ENCODE measurements at regions not wholly inside any gene's neighbourhood (a gene's known extent, or its start where the extent isn't known, plus 50 kb on each side); places are given as distances from the start of the nearest gene placed in this dataset.
"Not testable (repeated sequence)": the region's sequence is repeated elsewhere in the genome, so short reads cannot be mapped to it uniquely, and the experiment has no call there.

- Histone ChIP-seq H3K4me1 (ENCODE audit: low read depth, poor library complexity, severe bottlenecking) (peaks cover 57% of the 10 kb centered on the region), H3K79me2 (ENCODE audit: insufficient read depth, low read depth) (no peaks in the 10 kb centered on the region), H3K4me3 (IDR thresholded peaks at IDR 0.05; ENCODE audit: insufficient read depth, low read depth, low read length) (no peak overlapping the region)
Measured at GRCh38 chr1:74969566-74970135, 164.5 kb upstream of the LHX8 start.

DNA sequence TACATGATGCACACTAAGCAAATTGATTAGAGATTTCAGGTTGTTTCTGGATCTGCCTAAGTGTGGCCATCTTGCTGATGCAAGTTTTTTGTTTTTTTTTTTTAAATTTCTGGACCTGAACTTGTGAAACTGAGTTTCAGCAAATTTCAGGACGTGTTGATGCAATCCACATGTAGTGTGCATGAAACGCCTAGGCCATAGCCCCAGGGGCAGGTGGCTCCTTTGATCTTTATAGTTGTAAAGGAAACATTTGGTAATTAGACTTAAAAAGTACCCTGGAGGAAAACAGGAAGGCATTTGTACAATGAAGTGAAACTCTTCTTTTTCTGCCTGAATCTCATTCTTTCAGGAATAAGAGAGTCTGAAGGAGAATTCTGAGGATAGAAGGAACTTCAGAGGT lies 162.2 kb upstream of the LHX8 start:
- TF ChIP-seq, protein P1, sequence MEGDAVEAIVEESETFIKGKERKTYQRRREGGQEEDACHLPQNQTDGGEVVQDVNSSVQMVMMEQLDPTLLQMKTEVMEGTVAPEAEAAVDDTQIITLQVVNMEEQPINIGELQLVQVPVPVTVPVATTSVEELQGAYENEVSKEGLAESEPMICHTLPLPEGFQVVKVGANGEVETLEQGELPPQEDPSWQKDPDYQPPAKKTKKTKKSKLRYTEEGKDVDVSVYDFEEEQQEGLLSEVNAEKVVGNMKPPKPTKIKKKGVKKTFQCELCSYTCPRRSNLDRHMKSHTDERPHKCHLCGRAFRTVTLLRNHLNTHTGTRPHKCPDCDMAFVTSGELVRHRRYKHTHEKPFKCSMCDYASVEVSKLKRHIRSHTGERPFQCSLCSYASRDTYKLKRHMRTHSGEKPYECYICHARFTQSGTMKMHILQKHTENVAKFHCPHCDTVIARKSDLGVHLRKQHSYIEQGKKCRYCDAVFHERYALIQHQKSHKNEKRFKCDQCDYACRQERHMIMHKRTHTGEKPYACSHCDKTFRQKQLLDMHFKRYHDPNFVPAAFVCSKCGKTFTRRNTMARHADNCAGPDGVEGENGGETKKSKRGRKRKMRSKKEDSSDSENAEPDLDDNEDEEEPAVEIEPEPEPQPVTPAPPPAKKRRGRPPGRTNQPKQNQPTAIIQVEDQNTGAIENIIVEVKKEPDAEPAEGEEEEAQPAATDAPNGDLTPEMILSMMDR (conservative IDR thresholded peaks at IDR 0.05; ENCODE audit: low read depth, low read length) = no peak
- Histone ChIP-seq H3K9ac (peak overlapping the region; percentile 30; the same call in 1 of the 2 replicates), H2AFZ (ENCODE audit: low read depth) (no peak overlapping the region), H3K4me1 (ENCODE audit: low read depth, poor library complexity, severe bottlenecking) (peaks cover 76% of the 10 kb centered on the region), H3K79me2 (ENCODE audit: insufficient read depth, low read depth) (no peaks in the 10 kb centered on the region), H3K4me3 (IDR thresholded peaks at IDR 0.05; ENCODE audit: insufficient read depth, low read depth, low read length) (no peak overlapping the region), H3K27me3 (ENCODE audit: insufficient read depth, low read depth) (no peaks in the 10 kb centered on the region), H3K36me3 (ENCODE audit: insufficient read depth) (no peaks in the 10 kb centered on the region), H3K27ac (peak overlapping the region; percentile 86), H3K4me2 (peak overlapping the region; percentile 89), H4K20me1 (ENCODE audit: insufficient read depth) (no peaks in the 10 kb centered on the region)

More at GRCh38 chr1:74969566-74970135, 164.5 kb upstream of the LHX8 start:
- TF ChIP-seq, protein P1 (conservative IDR thresholded peaks at IDR 0.05; ENCODE audit: low read depth, low read length) = no peak
- no peaks in the 10 kb centered on the region for H4K20me1 ChIP-seq (ENCODE audit: insufficient read depth)
- no peak overlapping the region for H3K27ac ChIP-seq
- H3K4me2 ChIP-seq = no peak overlapping the region; the same call in 1 of the 2 replicates
- H3K9ac ChIP-seq = no peak overlapping the region
- H2AFZ ChIP-seq (ENCODE audit: low read depth) = no peak overlapping the region
- H3K27me3 ChIP-seq (ENCODE audit: insufficient read depth, low read depth) = no peaks in the 10 kb centered on the region
- no peaks in the 10 kb centered on the region for H3K36me3 ChIP-seq (ENCODE audit: insufficient read depth)

DNA sequence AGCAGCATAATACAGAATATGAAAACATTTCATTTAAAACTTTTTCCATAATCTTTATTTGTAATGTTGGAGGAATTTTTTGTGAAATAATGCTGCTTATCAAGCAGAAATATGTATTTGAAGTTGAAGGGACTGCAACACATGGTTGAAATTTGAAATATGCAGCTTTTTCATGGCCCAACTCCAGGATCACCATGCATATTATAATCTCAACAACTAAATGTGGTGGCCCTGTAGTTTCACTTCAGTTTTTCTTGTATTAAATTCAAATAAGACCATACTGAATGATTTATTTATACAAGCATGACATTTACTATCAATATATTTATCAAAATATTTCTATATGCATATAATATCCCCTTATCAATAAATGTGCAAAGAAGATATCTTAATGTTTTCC lies 157.7 kb upstream of the LHX8 start:
- no peaks in the 10 kb centered on the region for H3K79me2 ChIP-seq (ENCODE audit: insufficient read depth, low read depth)
- H3K4me1 ChIP-seq (ENCODE audit: low read depth, poor library complexity, severe bottlenecking) = peaks cover 50% of the 10 kb centered on the region
- TF ChIP-seq, protein P1 (conservative IDR thresholded peaks at IDR 0.05; ENCODE audit: low read depth, low read length) = no peak

GRCh38 chr1:74992448-74992847 lies 141.7 kb upstream of the LHX8 start:
- not testable (repeated sequence) for H2AFZ ChIP-seq (ENCODE audit: low read depth); H3K79me2 ChIP-seq (ENCODE audit: insufficient read depth, low read depth); H3K9ac ChIP-seq; H3K27me3 ChIP-seq (ENCODE audit: insufficient read depth, low read depth); H3K4me1 ChIP-seq (ENCODE audit: low read depth, poor library complexity, severe bottlenecking); H4K20me1 ChIP-seq (ENCODE audit: insufficient read depth); H3K36me3 ChIP-seq (ENCODE audit: insufficient read depth); H3K4me3 ChIP-seq (IDR thresholded peaks at IDR 0.05; ENCODE audit: insufficient read depth, low read depth, low read length); H3K4me2 ChIP-seq; H3K27ac ChIP-seq

More for the DNA sequence above, 157.7 kb upstream of the LHX8 start:
- Histone ChIP-seq H3K27me3 (ENCODE audit: insufficient read depth, low read depth) (no peaks in the 10 kb centered on the region), H3K27ac (no peak overlapping the region), H2AFZ (ENCODE audit: low read depth) (no peak overlapping the region), H3K4me2 (no peak overlapping the region; the same call in 1 of the 2 replicates), H4K20me1 (ENCODE audit: insufficient read depth) (no peaks in the 10 kb centered on the region), H3K9ac (no peak overlapping the region), H3K4me3 (IDR thresholded peaks at IDR 0.05; ENCODE audit: insufficient read depth, low read depth, low read length) (no peak overlapping the region), H3K36me3 (ENCODE audit: insufficient read depth) (no peaks in the 10 kb centered on the region)

- H3K4me1 ChIP-seq (ENCODE audit: low read depth, poor library complexity, severe bottlenecking) = no peaks in the 10 kb centered on the region
- no peak overlapping the region for H3K9ac ChIP-seq
- no peak overlapping the region for H3K4me3 ChIP-seq (IDR thresholded peaks at IDR 0.05; ENCODE audit: insufficient read depth, low read depth, low read length)
- TF ChIP-seq, protein P1 (conservative IDR thresholded peaks at IDR 0.05; ENCODE audit: low read depth, low read length) = no peak
- H3K79me2 ChIP-seq (ENCODE audit: insufficient read depth, low read depth) = no peaks in the 10 kb centered on the region
- H4K20me1 ChIP-seq (ENCODE audit: insufficient read depth) = no peaks in the 10 kb centered on the region
- H3K27me3 ChIP-seq (ENCODE audit: insufficient read depth, low read depth) = no peaks in the 10 kb centered on the region
- H3K4me2 ChIP-seq = no peak overlapping the region
- H3K27ac ChIP-seq = no peak overlapping the region
- no peak overlapping the region for H2AFZ ChIP-seq (ENCODE audit: low read depth)
- no peaks in the 10 kb centered on the region for H3K36me3 ChIP-seq (ENCODE audit: insufficient read depth)
Measured at GRCh38 chr1:74995821-74996220, 138.4 kb upstream of the LHX8 start.
